GM12878 (cell line): ENCODE measurements at regions not wholly inside any gene's neighbourhood (a gene's known extent, or its start where the extent isn't known, plus 50 kb on each side); places are given as distances from the start of the nearest gene placed in this dataset.

ENCODE experiments used
- ATAC-seq: fragments of 200-7000 bp; cut with Tn5 transposase; 3 replicates; pipeline ENCODE4 v1.9.1; 2020; ENCODE audit warnings: mild to moderate bottlenecking, moderate library complexity
- BruUV-seq: library from RNA; stranded (reverse); fragments of 400-500 nt; replicated peaks from 2 replicates; lab custom pipeline; 2021; lab: Mats Ljungman, UMichigan
- CTCF ChIA-PET: fragments of 300-600 bp; sonication (Branson Sonifier 250); formaldehyde crosslinking; extraction: SDS; loops from one replicate; lab custom pipeline; 2021; ENCODE audit warnings: inconsistent platforms; lab: Yijun Ruan, JAX
- POLR2A ChIA-PET: fragments of 350-600 bp; formaldehyde crosslinking; extraction: SDS; loops from one replicate; lab custom pipeline; 2021; ENCODE audit warnings: inconsistent platforms; lab: Charles Lee
- RAD21 ChIA-PET: fragments of 300-600 bp; sonication (Branson Sonifier 250); formaldehyde crosslinking; loops from one replicate; lab custom pipeline; 2023; ENCODE audit warnings: antibody characterized with exemption; ENCODE audit not compliant: unreplicated experiment; lab: Charles Lee
- SMC1A ChIA-PET: fragments of 300-600 bp; sonication (Branson Sonifier 250); formaldehyde crosslinking; loops from one replicate; lab custom pipeline; 2023; ENCODE audit not compliant: unreplicated experiment, uncharacterized antibody; lab: Charles Lee
- DNase-seq: peaks from one replicate; pipeline ENCODE4 v3.0.0-alpha.2; 2011; ENCODE audit warnings: low read depth, low spot score
- FAIRE-seq: peaks from 3 replicates; lab custom pipeline; 2011; peaks lifted over from hg19 to GRCh38; lab: Jason Lieb, UNC
- H2AFZ ChIP-seq: 2 replicates; pipeline ENCODE4 v1.6.0; 2011; ENCODE audit warnings: low read depth, low read length, control low read depth; ENCODE audit not compliant: control insufficient read depth
- H3K27ac ChIP-seq: 2 replicates; pipeline ENCODE4 v1.5.1; 2011; ENCODE audit warnings: control low read depth; ENCODE audit not compliant: control insufficient read depth, insufficient read depth
- H3K27me3 ChIP-seq, 2 experiments: replicated peaks in 1 of 2; 2 replicates each; pipeline versions ENCODE4 v1.6.0 to v1.6.1; 2011; ENCODE audit warnings: low read length in 1 of 2; ENCODE audit not compliant: control insufficient read depth in 2 of 2, insufficient read depth in 2 of 2
- H3K36me3 ChIP-seq, 2 experiments: 2 replicates each; pipeline ENCODE4 v1.5.1; 2011; ENCODE audit warnings: low read length in 1 of 2; ENCODE audit not compliant: control insufficient read depth in 2 of 2, insufficient read depth in 2 of 2
- H3K4me1 ChIP-seq: 2 replicates; pipeline ENCODE4 v1.6.1; 2011; ENCODE audit warnings: mild to moderate bottlenecking, low read length, moderate library complexity, mixed read lengths; ENCODE audit not compliant: control insufficient read depth, insufficient read depth
- H3K4me2 ChIP-seq: 2 replicates; pipeline ENCODE4 v1.6.0; 2011; ENCODE audit warnings: control low read depth; ENCODE audit not compliant: control insufficient read depth, insufficient read depth
- H3K4me3 ChIP-seq: fragments of 200-600 bp; sonication (generic); 2 replicates; pipeline ENCODE4 v1.5.1; 2016
- H3K79me2 ChIP-seq: 2 replicates; pipeline ENCODE4 v1.6.0; 2011; ENCODE audit warnings: low read length; ENCODE audit not compliant: control insufficient read depth, insufficient read depth
- H3K9ac ChIP-seq: 2 replicates; pipeline ENCODE4 v1.8.0; 2011; ENCODE audit warnings: low read length, control low read depth, mixed read lengths; ENCODE audit not compliant: control insufficient read depth, insufficient read depth
- H3K9me3 ChIP-seq: replicated peaks from 3 replicates; pipeline ENCODE4 v1.5.1; 2011; ENCODE audit warnings: mild to moderate bottlenecking, low read length; ENCODE audit not compliant: control insufficient read depth, insufficient read depth
- H4K20me1 ChIP-seq: 2 replicates; pipeline ENCODE4 v1.6.0; 2011; ENCODE audit not compliant: control insufficient read depth, insufficient read depth
- ASH2L ChIP-seq: fragments of 300-600, 200-600 bp; sonication (generic); IDR thresholded peaks from 2 replicates; pipeline ENCODE4 v1.6.1; 2017; ENCODE audit warnings: low read depth, mild to moderate bottlenecking, borderline replicate concordance
- ATF7 ChIP-seq: fragments of 450-650 bp; IDR thresholded peaks from 2 replicates; pipeline ENCODE4 v1.6.1; 2016; ENCODE audit warnings: low read depth, mild to moderate bottlenecking
- EP300 ChIP-seq, 2 experiments: fragments of 150-350 bp in 1 of 2; IDR thresholded peaks; 2 replicates each; pipeline ENCODE4 v1.6.1; 2011 to 2012; ENCODE audit warnings: low read depth in 2 of 2, low read length in 2 of 2, borderline replicate concordance in 1 of 2, improper control_type of control experiment in 1 of 2, inconsistent platforms in 1 of 2; ENCODE audit not compliant: control insufficient read depth in 1 of 2
- EZH2 ChIP-seq: IDR thresholded peaks from 2 replicates; pipeline ENCODE4 v1.6.1; 2012; ENCODE audit warnings: low read depth, mild to moderate bottlenecking, control low read depth, inconsistent platforms, low read length, borderline replicate concordance; ENCODE audit not compliant: control insufficient read depth
- GATAD2B ChIP-seq: fragments of 450-650 bp; conservative IDR thresholded peaks from 2 replicates; pipeline ENCODE4 v1.6.1; 2017; ENCODE audit warnings: low read depth, mild to moderate bottlenecking, moderate library complexity
- IRF3 ChIP-seq: fragments of 450-650 bp; IDR thresholded peaks from 2 replicates; pipeline ENCODE4 v1.6.1; 2014; ENCODE audit warnings: mild to moderate bottlenecking
- JUND ChIP-seq: IDR thresholded peaks from 2 replicates; pipeline ENCODE4 v1.6.1; 2012; ENCODE audit warnings: low read depth, mild to moderate bottlenecking, low read length, improper control_type of control experiment, moderate library complexity
- SUZ12 ChIP-seq: fragments of 200-600 bp; sonication (generic); IDR thresholded peaks from one replicate; pipeline ENCODE4 v1.6.1; 2018; ENCODE audit warnings: antibody characterized with exemption, mild to moderate bottlenecking; ENCODE audit not compliant: unreplicated experiment
- WGBS: methylation state at CpG from one replicate; pipeline ENCODE4 v1.1.6; 2016; ENCODE audit warnings: low lambda C conversion rate; ENCODE audit not compliant: insufficient replicate concordance, insufficient coverage; ENCODE audit errors: missing lambda C conversion rate; 5-methylcytosine and 5-hydroxymethylcytosine counted together
- in situ Hi-C: fragments of 300-500 bp; cut with MboI; formaldehyde crosslinking; loops from 9 replicates; pipeline ENCODE4 v1.14.3; 2018; ENCODE audit warnings: mixed read lengths
- intact Hi-C: fragments of 100-400 bp; cut with micrococcal nuclease; formaldehyde crosslinking; loops from one replicate; pipeline ENCODE4 v1.14.2; 2022; ENCODE audit not compliant: unreplicated experiment
- TF ChIP-seq, protein P1 (sequence below): IDR thresholded peaks from 2 replicates; pipeline ENCODE4 v1.6.1; 2012; ENCODE audit warnings: low read depth, low read length, improper control_type of control experiment
- TF ChIP-seq, protein P2 (sequence below): fragments of 450-650 bp; IDR thresholded peaks from 2 replicates; pipeline ENCODE4 v1.6.1; 2017; ENCODE audit warnings: mild to moderate bottlenecking, low read depth, inconsistent platforms; ENCODE audit not compliant: poor library complexity, severe bottlenecking

GRCh38 chrX:30156009-30156408 lies 59.4 kb upstream of the MAGEB2 start:
- TF ChIP-seq ASH2L (no peak), SUZ12 (no peak), GATAD2B (no peak), ATF7 (no peak), IRF3 (no peak)
- no peaks in the 10 kb centered on the region for H3K36me3 ChIP-seq
- no TSS peak for BruUV-seq
- intact Hi-C loops, result no loop called here
- DNase-seq (no peak), ATAC-seq (no peak), FAIRE-seq (no peak)
- no peaks in the 10 kb centered on the region for H3K79me2 ChIP-seq
- ChIA-PET SMC1A (no interaction called here), POLR2A (no interaction called here), RAD21 (no interaction called here), CTCF (no interaction called here)
- H3K27ac ChIP-seq, result no peak overlapping the region
- 24% methylated on average over 2 of the region's 2 CpGs for WGBS
- no peaks in the 10 kb centered on the region for H3K9me3 ChIP-seq
- no peaks in the 10 kb centered on the region for H4K20me1 ChIP-seq
- no peaks in the 10 kb centered on the region for H3K27me3 ChIP-seq
- H3K9ac ChIP-seq, result no peak overlapping the region
- H3K4me2 ChIP-seq, result no peak overlapping the region
- in situ Hi-C loops, result no loop called here
- H2AFZ ChIP-seq, result no peak overlapping the region
- no peak overlapping the region for H3K4me3 ChIP-seq
- H3K4me1 ChIP-seq, result no peaks in the 10 kb centered on the region

- 13% methylated on average over 4 of the region's 4 CpGs for WGBS
- in situ Hi-C loops, result no loop called here
- CTCF ChIA-PET, result no interaction called here
Observed at GRCh38 chrX:30156880-30157560, 58.3 kb upstream of the MAGEB2 start.

More at GRCh38 chrX:30156880-30157560, 58.3 kb upstream of the MAGEB2 start:
- FAIRE-seq (no peak), ATAC-seq (no peak), DNase-seq (no peak)
- Histone ChIP-seq H2AFZ (no peak overlapping the region), H3K36me3 (no peaks in the 10 kb centered on the region), H3K27me3 (no peaks in the 10 kb centered on the region), H3K4me1 (no peaks in the 10 kb centered on the region), H3K4me3 (no peak overlapping the region), H3K79me2 (no peaks in the 10 kb centered on the region), H3K9me3 (no peaks in the 10 kb centered on the region), H3K9ac (no peak overlapping the region), H4K20me1 (no peaks in the 10 kb centered on the region)
- SMC1A ChIA-PET, result interaction anchor here (1.2 kb wide), 1 partner anchor 387 kb away, joined by 3 read pairs; no protein-coding TSS in a partner anchor
- RAD21 ChIA-PET, result no interaction called here
- POLR2A ChIA-PET, result no interaction called here
- intact Hi-C loops, result no loop called here
- no TSS peak for BruUV-seq
- no peak for TF ChIP-seq EP300 (IDR thresholded peaks at IDR 0.05; ENCODE audit: borderline replicate concordance in 1 of 2, control insufficient read depth in 1 of 2, low read depth in 2 of 2, low read length in 2 of 2)
- no peak for TF ChIP-seq JUND
- TF ChIP-seq, protein P1, sequence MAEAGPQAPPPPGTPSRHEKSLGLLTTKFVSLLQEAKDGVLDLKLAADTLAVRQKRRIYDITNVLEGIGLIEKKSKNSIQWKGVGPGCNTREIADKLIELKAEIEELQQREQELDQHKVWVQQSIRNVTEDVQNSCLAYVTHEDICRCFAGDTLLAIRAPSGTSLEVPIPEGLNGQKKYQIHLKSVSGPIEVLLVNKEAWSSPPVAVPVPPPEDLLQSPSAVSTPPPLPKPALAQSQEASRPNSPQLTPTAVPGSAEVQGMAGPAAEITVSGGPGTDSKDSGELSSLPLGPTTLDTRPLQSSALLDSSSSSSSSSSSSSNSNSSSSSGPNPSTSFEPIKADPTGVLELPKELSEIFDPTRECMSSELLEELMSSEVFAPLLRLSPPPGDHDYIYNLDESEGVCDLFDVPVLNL, result no peak
- no peak for TF ChIP-seq SUZ12
- TF ChIP-seq, protein P2, sequence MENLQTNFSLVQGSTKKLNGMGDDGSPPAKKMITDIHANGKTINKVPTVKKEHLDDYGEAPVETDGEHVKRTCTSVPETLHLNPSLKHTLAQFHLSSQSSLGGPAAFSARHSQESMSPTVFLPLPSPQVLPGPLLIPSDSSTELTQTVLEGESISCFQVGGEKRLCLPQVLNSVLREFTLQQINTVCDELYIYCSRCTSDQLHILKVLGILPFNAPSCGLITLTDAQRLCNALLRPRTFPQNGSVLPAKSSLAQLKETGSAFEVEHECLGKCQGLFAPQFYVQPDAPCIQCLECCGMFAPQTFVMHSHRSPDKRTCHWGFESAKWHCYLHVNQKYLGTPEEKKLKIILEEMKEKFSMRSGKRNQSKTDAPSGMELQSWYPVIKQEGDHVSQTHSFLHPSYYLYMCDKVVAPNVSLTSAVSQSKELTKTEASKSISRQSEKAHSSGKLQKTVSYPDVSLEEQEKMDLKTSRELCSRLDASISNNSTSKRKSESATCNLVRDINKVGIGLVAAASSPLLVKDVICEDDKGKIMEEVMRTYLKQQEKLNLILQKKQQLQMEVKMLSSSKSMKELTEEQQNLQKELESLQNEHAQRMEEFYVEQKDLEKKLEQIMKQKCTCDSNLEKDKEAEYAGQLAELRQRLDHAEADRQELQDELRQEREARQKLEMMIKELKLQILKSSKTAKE, result no peak
- TF ChIP-seq EZH2, result no peak
- TF ChIP-seq, all 136 proteins: peak for 0
- Histone ChIP-seq H3K27ac (no peak overlapping the region), H3K4me2 (no peak overlapping the region)
